HG03558 (cell line): ENCODE measurements at regions not wholly inside any gene's neighbourhood (a gene's known extent, or its start where the extent isn't known, plus 50 kb on each side); places are given as distances from the start of the nearest gene placed in this dataset.

Experiments used
- ATAC-seq: cut with Tn5 transposase; IDR thresholded peaks from one replicate; pipeline ENCODE4 v1.9.1; 2021; ENCODE audit warnings: moderate number of reproducible peaks; ENCODE audit not compliant: unreplicated experiment; ENCODE audit errors: extremely low read depth

- no peak for ATAC-seq
Observed at GRCh38 chr2:156112323-156112722, 220.2 kb downstream of the NR4A2 start.

GRCh38 chr2:156110890-156111289, 221.6 kb downstream of the NR4A2 start:
- peak; percentile 97 for ATAC-seq

DNA sequence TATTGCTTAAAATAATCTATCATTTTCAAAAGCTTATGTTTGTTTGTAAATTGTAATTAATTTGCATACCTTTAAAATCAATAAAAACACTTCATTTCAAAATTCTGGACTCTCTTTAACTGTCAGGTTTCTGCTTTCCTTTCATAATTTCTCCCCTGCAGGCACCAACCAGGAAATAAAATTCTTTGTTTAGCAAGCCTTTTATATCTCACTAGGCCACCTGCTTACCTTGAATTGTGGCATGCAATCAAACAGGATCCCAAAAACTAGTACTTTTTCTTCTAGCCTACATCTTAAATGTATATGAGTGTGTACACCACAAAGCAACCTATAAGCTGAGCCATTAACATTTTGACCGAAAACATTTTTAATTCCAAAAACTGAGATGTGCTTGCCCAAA, 233.1 kb downstream of the NR4A2 start:
- ATAC-seq, result no peak

- ATAC-seq, result no peak
Observed at GRCh38 chr2:156098506-156098905, 234.0 kb downstream of the NR4A2 start.

- ATAC-seq, result no peak
Observed at GRCh38 chr2:156088587-156088986, 243.9 kb downstream of the NR4A2 start.

DNA sequence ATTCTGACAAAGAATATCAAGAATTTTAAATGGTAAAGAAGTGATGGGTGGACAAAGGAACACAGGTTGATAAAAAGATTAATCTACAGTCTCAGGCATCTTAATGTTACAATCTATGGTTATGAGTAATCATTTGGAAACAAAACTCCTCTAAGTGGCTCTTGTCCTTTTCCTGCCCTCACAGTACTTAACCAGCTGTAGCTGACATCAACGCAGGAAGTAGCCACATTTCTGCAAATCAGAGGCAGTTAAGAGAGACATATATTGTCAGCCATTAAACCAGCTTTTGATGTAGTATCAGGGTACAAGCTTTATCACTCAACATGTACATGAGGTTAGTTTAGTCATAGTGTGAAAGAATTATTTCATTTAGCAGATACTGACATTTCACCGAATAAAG, 244.6 kb downstream of the NR4A2 start:
- no peak for ATAC-seq

GRCh38 chr2:156083763-156084493, 248.6 kb downstream of the NR4A2 start:
- ATAC-seq, result no peak

DNA sequence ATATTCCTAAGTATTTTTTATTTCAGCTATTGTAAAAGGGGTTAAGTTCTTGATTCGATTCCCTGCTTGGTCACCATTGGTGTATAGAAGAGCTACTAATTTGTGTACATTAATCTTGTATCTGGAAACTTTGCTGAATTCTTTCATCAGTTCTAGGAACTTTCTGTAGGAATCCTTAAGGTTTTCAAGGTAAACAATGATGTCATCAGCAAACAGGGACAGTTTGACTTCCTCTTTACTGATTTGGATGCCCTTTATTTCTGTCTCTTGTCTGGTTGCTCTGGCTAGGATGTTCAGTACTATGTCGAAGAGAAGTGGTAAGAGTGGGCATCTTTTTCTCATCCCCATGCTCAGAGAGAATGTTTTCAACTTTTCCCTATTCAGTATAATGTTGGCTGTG, 252.7 kb downstream of the NR4A2 start:
- ATAC-seq, result no peak

GRCh38 chr2:156077041-156077742, 255.3 kb downstream of the NR4A2 start:
- ATAC-seq, result no peak

- no peak for ATAC-seq
Observed at GRCh38 chr2:156065912-156066311, 266.6 kb downstream of the NR4A2 start.

- ATAC-seq, result no peak
Observed at GRCh38 chr2:156064540-156064939, 268.0 kb downstream of the NR4A2 start.

GRCh38 chr2:156057647-156058046, 274.9 kb downstream of the NR4A2 start:
- no peak for ATAC-seq

- ATAC-seq, result no peak
Observed at GRCh38 chr2:156054983-156055382, 277.5 kb downstream of the NR4A2 start.

DNA sequence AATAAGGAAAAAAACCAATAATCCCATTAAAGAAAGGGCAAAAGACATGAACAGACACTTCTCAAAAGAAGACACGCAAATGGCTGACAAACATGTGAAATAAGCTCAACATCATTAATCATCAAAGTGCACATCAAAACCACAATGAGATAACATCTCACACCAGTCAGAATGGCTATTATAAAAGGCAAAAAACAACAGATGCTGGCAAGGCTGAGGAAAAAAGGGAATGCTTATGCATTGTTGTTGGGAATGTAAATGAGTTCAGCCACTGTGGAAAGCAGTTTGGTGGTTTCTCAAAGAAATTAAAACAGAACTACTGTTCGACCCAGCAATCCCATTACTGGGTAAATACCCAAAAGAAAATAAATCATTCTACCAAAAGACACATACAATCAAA, 285.6 kb downstream of the NR4A2 start:
- ATAC-seq, result no peak

- ATAC-seq, result no peak
Observed at GRCh38 chr2:156042895-156043294, 289.6 kb downstream of the NR4A2 start.

GRCh38 chr2:156038021-156038420, 294.5 kb downstream of the NR4A2 start:
- no peak for ATAC-seq

DNA sequence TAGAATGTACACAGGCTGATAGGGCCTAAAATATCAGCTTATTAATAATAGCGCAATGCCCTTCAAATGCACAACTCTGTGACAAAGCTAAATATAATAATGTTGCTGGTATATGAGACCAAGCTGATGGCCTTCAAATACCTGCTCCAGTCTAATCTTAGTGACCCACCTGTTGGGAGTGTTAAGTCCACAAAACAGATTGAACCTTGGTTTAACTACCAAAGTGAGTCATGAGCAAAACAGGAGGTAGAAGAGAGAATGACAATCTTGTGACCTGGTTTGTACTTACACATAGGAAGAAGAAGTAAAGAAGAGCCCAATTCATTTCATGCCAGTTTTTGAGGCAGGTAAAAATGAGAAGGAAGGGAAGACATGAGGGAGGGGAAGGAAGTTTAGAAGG, 295.0 kb downstream of the NR4A2 start:
- no peak for ATAC-seq

- ATAC-seq, result no peak
Observed at GRCh38 chr2:156031121-156031520, 301.4 kb downstream of the NR4A2 start.

DNA sequence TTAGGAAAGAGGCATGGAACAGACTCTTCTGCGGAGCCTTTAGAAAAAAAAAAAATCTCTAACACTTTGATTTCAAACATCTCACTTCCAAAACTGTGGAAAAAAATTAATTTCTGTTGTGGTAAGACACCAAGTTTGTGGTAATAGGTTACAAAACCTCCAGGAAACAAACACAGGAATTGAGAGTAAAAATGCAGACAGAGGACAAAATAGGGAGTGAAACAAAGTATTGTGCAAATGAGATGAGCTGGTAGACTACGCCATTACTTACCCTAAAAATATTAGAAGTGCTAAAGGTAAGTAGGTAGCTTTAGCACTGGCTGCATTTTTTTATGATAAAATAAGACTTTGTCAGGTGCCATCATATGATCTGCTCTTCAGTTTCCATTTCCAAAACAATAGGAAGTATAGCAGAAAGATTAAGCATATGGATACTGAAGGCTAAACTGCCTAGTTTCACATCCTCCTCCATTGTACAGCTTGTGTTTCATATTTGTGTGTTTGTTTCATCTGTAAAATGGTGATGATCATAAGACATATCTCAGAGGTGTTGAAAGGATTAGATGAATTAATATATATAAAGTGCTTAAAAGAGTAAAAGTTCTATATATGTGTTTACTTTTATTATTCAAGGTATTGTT, 309.2 kb downstream of the NR4A2 start:
- ATAC-seq, result no peak

GRCh38 chr2:156021146-156022040, 311.1 kb downstream of the NR4A2 start:
- no peak for ATAC-seq
